Keratinocyte (primary cell): ENCODE measurements at regions not wholly inside any gene's neighbourhood (a gene's known extent, or its start where the extent isn't known, plus 50 kb on each side); places are given as distances from the start of the nearest gene placed in this dataset.

ENCODE experiments used
- DNase-seq: peaks from one replicate; pipeline ENCODE4 v3.0.0-alpha.2; 2011; ENCODE audit warnings: low read depth, missing footprints, low spot score
- FAIRE-seq: peaks from 2 replicates; lab custom pipeline; 2011; peaks lifted over from hg19 to GRCh38; lab: Jason Lieb, UNC
- H2AFZ ChIP-seq: 2 replicates; pipeline ENCODE4 v1.6.0; 2012; ENCODE audit warnings: low read length, control low read depth, inconsistent platforms; ENCODE audit not compliant: control insufficient read depth
- H3K27ac ChIP-seq: 2 replicates; pipeline ENCODE4 v1.5.1; 2011; ENCODE audit warnings: low read length; ENCODE audit not compliant: control insufficient read depth, insufficient read depth
- H3K27me3 ChIP-seq: 3 replicates; pipeline ENCODE4 v1.6.0; 2011; ENCODE audit warnings: low read length; ENCODE audit not compliant: control insufficient read depth, insufficient read depth; ENCODE audit errors: extremely low read depth
- H3K36me3 ChIP-seq, 2 experiments: 2 replicates in 1 of 2; 3 replicates in 1 of 2; pipeline ENCODE4 v1.5.1; 2011; ENCODE audit warnings: low read length in 2 of 2, mild to moderate bottlenecking in 1 of 2; ENCODE audit not compliant: control insufficient read depth in 2 of 2, insufficient read depth in 2 of 2; ENCODE audit errors: extremely low read depth in 1 of 2
- H3K4me1 ChIP-seq: 3 replicates; pipeline ENCODE4 v1.5.1; 2011; ENCODE audit warnings: low read length; ENCODE audit not compliant: control insufficient read depth, insufficient read depth; ENCODE audit errors: extremely low read depth
- H3K4me2 ChIP-seq: 3 replicates; pipeline ENCODE4 v1.6.0; 2011; ENCODE audit warnings: low read depth, low read length; ENCODE audit not compliant: control insufficient read depth, insufficient read depth; ENCODE audit errors: extremely low read depth
- H3K4me3 ChIP-seq, 3 experiments: fragments of 200-600 bp in 1 of 3; sonication (generic) in 1 of 3; 2 replicates in 2 of 3; 3 replicates in 1 of 3; pipeline ENCODE4 v1.5.1; 2011 to 2016; ENCODE audit warnings: low read length in 3 of 3, mild to moderate bottlenecking in 3 of 3, control low read depth in 2 of 3, inconsistent platforms in 1 of 3, low read depth in 1 of 3, mixed read lengths in 1 of 3, mixed run types in 1 of 3, moderate library complexity in 1 of 3; ENCODE audit not compliant: control insufficient read depth in 2 of 3, insufficient read depth in 2 of 3; ENCODE audit errors: extremely low read depth in 1 of 3
- H3K79me2 ChIP-seq: 2 replicates; pipeline ENCODE4 v1.6.0; 2012; ENCODE audit warnings: low read length; ENCODE audit not compliant: control insufficient read depth, insufficient read depth
- H3K9ac ChIP-seq: 3 replicates; pipeline ENCODE4 v1.6.0; 2011; ENCODE audit warnings: low read length; ENCODE audit not compliant: control insufficient read depth, insufficient read depth; ENCODE audit errors: extremely low read depth
- H3K9me1 ChIP-seq: 3 replicates; pipeline ENCODE4 v1.6.0; 2011; ENCODE audit warnings: low read length; ENCODE audit not compliant: control insufficient read depth, insufficient read depth; ENCODE audit errors: extremely low read depth
- H3K9me3 ChIP-seq: 2 replicates; pipeline ENCODE4 v1.5.1; 2012; ENCODE audit warnings: low read depth, low read length; ENCODE audit not compliant: control insufficient read depth
- H4K20me1 ChIP-seq: 3 replicates; pipeline ENCODE4 v1.6.0; 2011; ENCODE audit warnings: low read length; ENCODE audit not compliant: control insufficient read depth, insufficient read depth; ENCODE audit errors: extremely low read depth
- CTCF ChIP-seq, 3 experiments: IDR thresholded peaks in 1 of 3; conservative IDR thresholded peaks in 1 of 3; optimal IDR thresholded peaks in 1 of 3; 2 replicates in 2 of 3; 3 replicates in 1 of 3; pipeline versions ENCODE3 to v1.5.1; 2011; ENCODE audit warnings: low read length in 3 of 3, mild to moderate bottlenecking in 3 of 3, moderate library complexity in 2 of 3, control low read depth in 1 of 3, inconsistent platforms in 1 of 3; ENCODE audit not compliant: insufficient read depth in 2 of 3; ENCODE audit errors: extremely low read depth in 1 of 3
- EZH2 ChIP-seq: IDR thresholded peaks from one replicate; pipeline ENCODE4 v1.6.1; 2012; ENCODE audit warnings: inconsistent platforms, mild to moderate bottlenecking, low read length, moderate library complexity
- dilution Hi-C: fragments of 300-500 bp; cut with MboI; formaldehyde crosslinking; loops from one replicate; pipeline ENCODE4 v1.7.0; 2020; ENCODE audit warnings: low sequenced_read_pairs; ENCODE audit not compliant: extremely low pct_ligation_motif_present

- dilution Hi-C loops: no loop called here
These were observed 191.6 kb downstream of the PTPRC start for GRCh38 chr1:198830412-198830811.

GRCh38 chr1:198833706-198834503 lies 195.1 kb downstream of the PTPRC start:
- Histone ChIP-seq H3K9ac (no peak overlapping the region), H2AFZ (no peak overlapping the region), H3K36me3 (no peaks in the 10 kb centered on the region), H3K4me2 (no peak overlapping the region), H3K27me3 (no peaks in the 10 kb centered on the region), H3K79me2 (no peaks in the 10 kb centered on the region), H3K9me3 (no peaks in the 10 kb centered on the region), H3K27ac (no peak overlapping the region), H3K9me1 (no peaks in the 10 kb centered on the region), H3K4me3 (no peak overlapping the region), H3K4me1 (peaks cover 25% of the 10 kb centered on the region), H4K20me1 (no peaks in the 10 kb centered on the region)
- DNase-seq (no peak), FAIRE-seq (no peak)
- TF ChIP-seq EZH2: no peak
- no peak for TF ChIP-seq CTCF (optimal IDR thresholded peaks at IDR 0.05 in 1 of 3, IDR thresholded peaks at IDR 0.05 in 1 of 3, conservative IDR thresholded peaks at IDR 0.05 in 1 of 3; ENCODE audit: extremely low read depth in 1 of 3, insufficient read depth in 2 of 3, low read length in 3 of 3)
- dilution Hi-C loops: no loop called here

More at GRCh38 chr1:198830412-198830811, 191.6 kb downstream of the PTPRC start:
- no peaks in the 10 kb centered on the region for H3K9me1 ChIP-seq
- no peaks in the 10 kb centered on the region for H3K79me2 ChIP-seq
- H3K27me3 ChIP-seq: no peaks in the 10 kb centered on the region
- H3K27ac ChIP-seq: peak overlapping the region; percentile 22
- peak overlapping the region; percentile 85 for H2AFZ ChIP-seq
- no peaks in the 10 kb centered on the region for H3K9me3 ChIP-seq
- TF ChIP-seq CTCF (optimal IDR thresholded peaks at IDR 0.05 in 1 of 3, IDR thresholded peaks at IDR 0.05 in 1 of 3, conservative IDR thresholded peaks at IDR 0.05 in 1 of 3; ENCODE audit: extremely low read depth in 1 of 3, insufficient read depth in 2 of 3, low read length in 3 of 3) (peak in 1 of 3 experiments; percentile 6), EZH2 (no peak)
- peak overlapping the region; percentile 59 for H3K4me2 ChIP-seq
- H3K9ac ChIP-seq: peak overlapping the region; percentile 39
- H4K20me1 ChIP-seq: no peaks in the 10 kb centered on the region
- FAIRE-seq: no peak
- no peak overlapping the region for H3K4me3 ChIP-seq
- peaks cover 16% of the 10 kb centered on the region for H3K4me1 ChIP-seq
- no peak for DNase-seq
- no peaks in the 10 kb centered on the region for H3K36me3 ChIP-seq
